ENCODE measurements at regions not wholly inside any gene's neighbourhood (a gene's known extent, or its start where the extent isn't known, plus 50 kb on each side); places are given as distances from the start of the nearest gene placed in this dataset.

DNA sequence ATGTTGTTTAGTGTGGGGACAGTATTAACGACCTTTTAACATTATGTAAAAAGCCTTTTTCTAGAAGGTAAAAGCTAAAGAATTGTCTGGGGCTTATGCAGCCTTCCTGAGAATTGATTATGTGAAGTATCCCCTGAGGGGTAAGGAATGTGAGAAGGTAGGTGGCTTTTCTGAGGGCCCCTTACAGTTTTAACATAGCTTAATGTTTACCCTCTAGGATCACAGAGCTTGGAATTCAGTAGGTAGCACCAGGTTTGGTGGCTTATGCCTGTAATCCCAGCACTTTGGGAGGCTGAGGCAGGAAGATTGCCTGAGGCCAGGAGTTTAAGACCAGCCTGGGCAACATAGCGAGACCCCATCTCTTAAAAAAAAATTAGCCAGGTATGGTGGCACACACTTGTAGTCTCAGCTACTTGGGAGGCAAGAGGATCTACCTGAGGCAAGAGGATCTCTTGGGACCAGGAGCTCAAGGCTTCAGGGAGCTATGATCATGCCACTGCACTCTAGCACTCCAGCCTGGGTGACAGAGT, 101.3 kb downstream of the OLFM4 start:
- DNase-seq: no peak
- Histone ChIP-seq H4K20me1 (ENCODE audit: insufficient read depth, low read length) (no peaks in the 10 kb centered on the region), H3K4me3 (replicated peaks in 1 of 3; ENCODE audit: low read depth in 2 of 3, low read length in 3 of 3) (no peak overlapping the region), H3K27me3 (ENCODE audit: control insufficient read depth in 2 of 2, insufficient read depth in 2 of 2, low read length in 2 of 2) (no peaks in the 10 kb centered on the region), H3K4me2 (replicated peaks; ENCODE audit: extremely low read depth, low read length, poor library complexity, severe bottlenecking) (no peak overlapping the region), H3K27ac (ENCODE audit: low read depth in 1 of 2, low read length in 2 of 2) (no peak overlapping the region), H3K79me2 (ENCODE audit: insufficient read depth, low read length) (no peaks in the 10 kb centered on the region), H3K36me3 (replicated peaks in 1 of 2; ENCODE audit: control insufficient read depth in 1 of 2, insufficient read depth in 2 of 2, low read length in 2 of 2) (no peaks in the 10 kb centered on the region), H3K4me1 (ENCODE audit: control insufficient read depth in 1 of 2, insufficient read depth in 2 of 2, low read length in 2 of 2) (no peaks in the 10 kb centered on the region), H3K9me3 (replicated peaks in 1 of 2; ENCODE audit: control insufficient read depth in 1 of 2, insufficient read depth in 1 of 2, low read length in 2 of 2) (no peaks in the 10 kb centered on the region), H2AFZ (ENCODE audit: insufficient read depth, low read depth, low read length, poor library complexity, severe bottlenecking) (no peak overlapping the region), H3K9ac (ENCODE audit: insufficient read depth, low read length, poor library complexity, severe bottlenecking) (no peak overlapping the region)
- Mint-ChIP-seq H3K27ac (no peak overlapping the region), H3K4me1 (no peaks in the 10 kb centered on the region), H3K9me3 (peaks cover 0 to 4% (median 2%) of the 10 kb centered on the region in 7 donors), H3K27me3 (ENCODE audit: low read depth in 3 of 3) (peaks cover 0 to 2% (median 0%) of the 10 kb centered on the region in 3 donors), H3K36me3 (no peaks in the 10 kb centered on the region), H3K4me3 (no peak overlapping the region)
- 83% methylated on average over 1 of the region's 2 CpGs for WGBS (ENCODE audit: insufficient coverage)
- intact Hi-C loops (cut with micrococcal nuclease): no loop called here
- TF ChIP-seq, protein P1, sequence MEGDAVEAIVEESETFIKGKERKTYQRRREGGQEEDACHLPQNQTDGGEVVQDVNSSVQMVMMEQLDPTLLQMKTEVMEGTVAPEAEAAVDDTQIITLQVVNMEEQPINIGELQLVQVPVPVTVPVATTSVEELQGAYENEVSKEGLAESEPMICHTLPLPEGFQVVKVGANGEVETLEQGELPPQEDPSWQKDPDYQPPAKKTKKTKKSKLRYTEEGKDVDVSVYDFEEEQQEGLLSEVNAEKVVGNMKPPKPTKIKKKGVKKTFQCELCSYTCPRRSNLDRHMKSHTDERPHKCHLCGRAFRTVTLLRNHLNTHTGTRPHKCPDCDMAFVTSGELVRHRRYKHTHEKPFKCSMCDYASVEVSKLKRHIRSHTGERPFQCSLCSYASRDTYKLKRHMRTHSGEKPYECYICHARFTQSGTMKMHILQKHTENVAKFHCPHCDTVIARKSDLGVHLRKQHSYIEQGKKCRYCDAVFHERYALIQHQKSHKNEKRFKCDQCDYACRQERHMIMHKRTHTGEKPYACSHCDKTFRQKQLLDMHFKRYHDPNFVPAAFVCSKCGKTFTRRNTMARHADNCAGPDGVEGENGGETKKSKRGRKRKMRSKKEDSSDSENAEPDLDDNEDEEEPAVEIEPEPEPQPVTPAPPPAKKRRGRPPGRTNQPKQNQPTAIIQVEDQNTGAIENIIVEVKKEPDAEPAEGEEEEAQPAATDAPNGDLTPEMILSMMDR (IDR thresholded peaks at IDR 0.05): no peak

- Mint-ChIP-seq H3K9me3 (peaks cover 0 to 2% (median 0%) of the 10 kb centered on the region in 7 donors), H3K4me3 (no peak overlapping the region), H3K4me1 (no peaks in the 10 kb centered on the region), H3K27ac (no peak overlapping the region), H3K27me3 (ENCODE audit: low read depth in 3 of 3) (peaks cover 0 to 2% (median 0%) of the 10 kb centered on the region in 3 donors), H3K36me3 (no peaks in the 10 kb centered on the region)
- Histone ChIP-seq H2AFZ (ENCODE audit: insufficient read depth, low read depth, low read length, poor library complexity, severe bottlenecking) (no peak overlapping the region), H3K27ac (ENCODE audit: low read depth in 1 of 2, low read length in 2 of 2) (no peak overlapping the region), H3K4me1 (ENCODE audit: control insufficient read depth in 1 of 2, insufficient read depth in 2 of 2, low read length in 2 of 2) (no peaks in the 10 kb centered on the region), H3K9me3 (replicated peaks in 1 of 2; ENCODE audit: control insufficient read depth in 1 of 2, insufficient read depth in 1 of 2, low read length in 2 of 2) (no peaks in the 10 kb centered on the region), H3K36me3 (replicated peaks in 1 of 2; ENCODE audit: control insufficient read depth in 1 of 2, insufficient read depth in 2 of 2, low read length in 2 of 2) (no peaks in the 10 kb centered on the region), H3K9ac (ENCODE audit: insufficient read depth, low read length, poor library complexity, severe bottlenecking) (no peak overlapping the region), H4K20me1 (ENCODE audit: insufficient read depth, low read length) (no peaks in the 10 kb centered on the region), H3K4me2 (replicated peaks; ENCODE audit: extremely low read depth, low read length, poor library complexity, severe bottlenecking) (no peak overlapping the region), H3K4me3 (replicated peaks in 1 of 3; ENCODE audit: low read depth in 2 of 3, low read length in 3 of 3) (no peak overlapping the region), H3K79me2 (ENCODE audit: insufficient read depth, low read length) (no peaks in the 10 kb centered on the region), H3K27me3 (ENCODE audit: control insufficient read depth in 2 of 2, insufficient read depth in 2 of 2, low read length in 2 of 2) (no peaks in the 10 kb centered on the region)
- intact Hi-C loops (cut with micrococcal nuclease): no loop called here
- TF ChIP-seq, protein P1 (IDR thresholded peaks at IDR 0.05): no peak
- no CpG with 5 or more reads among the region's 3 CpGs for WGBS (ENCODE audit: insufficient coverage)
- no peak for DNase-seq
Measured at GRCh38 chr13:53131361-53131760, 102.7 kb downstream of the OLFM4 start.
